ENCODE measurements at regions not wholly inside any gene's neighbourhood (a gene's known extent, or its start where the extent isn't known, plus 50 kb on each side); places are given as distances from the start of the nearest gene placed in this dataset.

- DNase-seq: no peak
Observed at GRCh38 chr11:130780437-130780836, 135.8 kb downstream of the SNX19 start.

GRCh38 chr11:130781931-130782330 is 134.3 kb downstream of the SNX19 start:
- DNase-seq: no peak

GRCh38 chr11:130782361-130783222 is 133.7 kb downstream of the SNX19 start:
- DNase-seq: no peak

GRCh38 chr11:130783323-130783722 is 133.0 kb downstream of the SNX19 start:
- DNase-seq: no peak

- no peak for DNase-seq
Observed at GRCh38 chr11:130785380-130786116, 130.7 kb downstream of the SNX19 start.

GRCh38 chr11:130786586-130786985 is 129.7 kb downstream of the SNX19 start:
- no peak for DNase-seq

- DNase-seq: no peak
Observed at GRCh38 chr11:130787092-130787616, 129.1 kb downstream of the SNX19 start.

GRCh38 chr11:130787973-130788570 is 128.2 kb downstream of the SNX19 start:
- DNase-seq: no peak

GRCh38 chr11:130789056-130789640 is 127.1 kb downstream of the SNX19 start:
- no peak for DNase-seq

- no peak for DNase-seq
Observed at GRCh38 chr11:130790689-130791088, 125.6 kb downstream of the SNX19 start.

GRCh38 chr11:130792772-130793171 is 123.5 kb downstream of the SNX19 start:
- DNase-seq: no peak

- DNase-seq: no peak
Observed at GRCh38 chr11:130796828-130797227, 119.5 kb downstream of the SNX19 start.

- no peak for DNase-seq
Observed at GRCh38 chr11:130798280-130798679, 118.0 kb downstream of the SNX19 start.

- no peak for DNase-seq
Observed at GRCh38 chr11:130798801-130799200, 117.5 kb downstream of the SNX19 start.

- DNase-seq: no peak
Observed at GRCh38 chr11:130801333-130802122, 114.8 kb downstream of the SNX19 start.

GRCh38 chr11:130802567-130802966 is 113.7 kb downstream of the SNX19 start:
- no peak for DNase-seq

- DNase-seq: no peak
Observed at GRCh38 chr11:130804306-130805076, 111.8 kb downstream of the SNX19 start.

- DNase-seq: no peak
Observed at GRCh38 chr11:130806746-130807145, 109.5 kb downstream of the SNX19 start.

- no peak for DNase-seq
Observed at GRCh38 chr11:130808541-130808940, 107.7 kb downstream of the SNX19 start.

- DNase-seq: no peak
Observed at GRCh38 chr11:130813196-130813595, 103.1 kb downstream of the SNX19 start.

- DNase-seq: no peak
Observed at GRCh38 chr11:130813638-130814037, 102.6 kb downstream of the SNX19 start.

All from activated T-cell treated with anti-CD3 and anti-CD28 coated beads, Interleukin-2, amount 50 U/mL, for 48 hours (primary cell).